Left renal pelvis (tissue), 4 donors: ENCODE measurements at regions not wholly inside any gene's neighbourhood (a gene's known extent, or its start where the extent isn't known, plus 50 kb on each side); places are given as distances from the start of the nearest gene placed in this dataset.
"Not testable (repeated sequence)": the region's sequence is repeated elsewhere in the genome, so short reads cannot be mapped to it uniquely, and the experiment has no call there.

ENCODE experiments used
- DNase-seq, 4 donors: peaks; one replicate each; pipeline ENCODE4 v3.0.0-alpha.2; 2013; ENCODE audit warnings: low read depth in 4 of 4, low spot score in 3 of 4

GRCh38 chr11:134980819-134981710, 569.0 kb upstream of the B3GAT1 start:
- DNase-seq: no peak

GRCh38 chr11:134979089-134979457, 567.0 kb upstream of the B3GAT1 start:
- DNase-seq: not testable (repeated sequence)

- DNase-seq: no peak
Measured at GRCh38 chr11:134978388-134979088, 566.5 kb upstream of the B3GAT1 start.

- DNase-seq: no peak
Measured at GRCh38 chr11:134976551-134976950, 564.5 kb upstream of the B3GAT1 start.

GRCh38 chr11:134975866-134976376, 563.9 kb upstream of the B3GAT1 start:
- no peak for DNase-seq

- DNase-seq: no peak
Measured at GRCh38 chr11:134973801-134974200, 561.8 kb upstream of the B3GAT1 start.

GRCh38 chr11:134971381-134971780, 559.3 kb upstream of the B3GAT1 start:
- DNase-seq: no peak

- DNase-seq: no peak
Measured at GRCh38 chr11:134967746-134968145, 555.7 kb upstream of the B3GAT1 start.

- DNase-seq: not testable (repeated sequence)
Measured at GRCh38 chr11:134961386-134961785, 549.3 kb upstream of the B3GAT1 start.

- DNase-seq: no peak
Measured at GRCh38 chr11:134958870-134959269, 546.8 kb upstream of the B3GAT1 start.

- DNase-seq: no peak
Measured at GRCh38 chr11:134958336-134958640, 546.2 kb upstream of the B3GAT1 start.

- DNase-seq: no peak
Measured at GRCh38 chr11:134957540-134958335, 545.7 kb upstream of the B3GAT1 start.

GRCh38 chr11:134956450-134957210, 544.6 kb upstream of the B3GAT1 start:
- DNase-seq: no peak

GRCh38 chr11:134955970-134956369, 543.9 kb upstream of the B3GAT1 start:
- not testable (repeated sequence) for DNase-seq

- DNase-seq: no peak
Measured at GRCh38 chr11:134955281-134955680, 543.2 kb upstream of the B3GAT1 start.

- DNase-seq: not testable (repeated sequence)
Measured at GRCh38 chr11:134954456-134954855, 542.4 kb upstream of the B3GAT1 start.

GRCh38 chr11:134953417-134953970, 541.5 kb upstream of the B3GAT1 start:
- not testable (repeated sequence) for DNase-seq

GRCh38 chr11:134951305-134951700, 539.3 kb upstream of the B3GAT1 start:
- DNase-seq: no peak

GRCh38 chr11:134950692-134951304, 538.8 kb upstream of the B3GAT1 start:
- no peak for DNase-seq
